ENCODE measurements at regions not wholly inside any gene's neighbourhood (a gene's known extent, or its start where the extent isn't known, plus 50 kb on each side); places are given as distances from the start of the nearest gene placed in this dataset.

GRCh38 chr14:42792166-42792565, 1185.5 kb downstream of the LRFN5 start:
- intact Hi-C loops (cut with micrococcal nuclease; ENCODE audit: unreplicated experiment), result no loop called here
- Histone ChIP-seq H3K4me1 (ENCODE audit: control insufficient read depth, insufficient read depth, low read length) (no peaks in the 10 kb centered on the region), H3K36me3 (ENCODE audit: control insufficient read depth, insufficient read depth, low read length) (no peaks in the 10 kb centered on the region), H3K4me3 (ENCODE audit: low read depth in 2 of 2, low read length in 2 of 2) (no peak overlapping the region), H3K27me3 (ENCODE audit: control insufficient read depth, insufficient read depth, low read length) (no peaks in the 10 kb centered on the region), H3K9me3 (ENCODE audit: control insufficient read depth, insufficient read depth, low read depth, low read length) (no peaks in the 10 kb centered on the region), H3K27ac (ENCODE audit: low read length) (no peak overlapping the region)
- DNase-seq (ENCODE audit: low read depth, low spot score), result no peak
- no TSS peak for BruUV-seq (replicated peaks)
- TF ChIP-seq SIN3A (IDR thresholded peaks at IDR 0.05; ENCODE audit: borderline replicate concordance, insufficient read depth, low read depth, low read length) (no peak), CTCF (IDR thresholded peaks at IDR 0.05) (no peak), TCF7L2 (IDR thresholded peaks at IDR 0.05; ENCODE audit: low read depth, low read length) (no peak), REST (IDR thresholded peaks at IDR 0.05; ENCODE audit: insufficient read depth in 1 of 2, low read depth in 2 of 2, low read length in 1 of 2) (no peak), POLR2AphosphoS5 (IDR thresholded peaks at IDR 0.05; ENCODE audit: low read depth, low read length) (no peak)
- POLR2A ChIA-PET, result no interaction called here
- no peak for ATAC-seq
- in situ Hi-C loops (cut with HindIII; ENCODE audit: low pct_unique_long_range_greater_than_20kb, low sequenced_read_pairs), result no loop called here
- CTCF ChIA-PET, result no interaction called here

- ChIA-PET POLR2A (no interaction called here), CTCF (no interaction called here)
- no peak for DNase-seq (ENCODE audit: low read depth, low spot score)
- TF ChIP-seq TCF7L2 (IDR thresholded peaks at IDR 0.05; ENCODE audit: low read depth, low read length), result no peak
- Histone ChIP-seq H3K36me3 (ENCODE audit: control insufficient read depth, insufficient read depth, low read length) (no peaks in the 10 kb centered on the region; the same call in 1 of the 2 replicates), H3K27me3 (ENCODE audit: control insufficient read depth, insufficient read depth, low read length) (no peaks in the 10 kb centered on the region), H3K9me3 (ENCODE audit: control insufficient read depth, insufficient read depth, low read depth, low read length) (peaks cover 3% of the 10 kb centered on the region; the same call in 1 of the 2 replicates), H3K4me3 (ENCODE audit: low read depth in 2 of 2, low read length in 2 of 2) (no peak overlapping the region), H3K4me1 (ENCODE audit: control insufficient read depth, insufficient read depth, low read length) (no peaks in the 10 kb centered on the region), H3K27ac (ENCODE audit: low read length) (no peak overlapping the region)
- intact Hi-C loops (cut with micrococcal nuclease; ENCODE audit: unreplicated experiment) (no loop called here), in situ Hi-C loops (cut with HindIII; ENCODE audit: low pct_unique_long_range_greater_than_20kb, low sequenced_read_pairs) (no loop called here)
- ATAC-seq, result no peak
- no TSS peak for BruUV-seq (replicated peaks)
Measured at GRCh38 chr14:42782754-42783153, 1176.1 kb downstream of the LRFN5 start.

GRCh38 chr14:42778984-42779383, 1172.3 kb downstream of the LRFN5 start:
- Histone ChIP-seq H3K27ac (ENCODE audit: low read length) (no peak overlapping the region), H3K36me3 (ENCODE audit: control insufficient read depth, insufficient read depth, low read length) (no peaks in the 10 kb centered on the region; the same call in 1 of the 2 replicates), H3K9me3 (ENCODE audit: control insufficient read depth, insufficient read depth, low read depth, low read length) (no peaks in the 10 kb centered on the region), H3K4me3 (ENCODE audit: low read depth in 2 of 2, low read length in 2 of 2) (no peak overlapping the region), H3K4me1 (ENCODE audit: control insufficient read depth, insufficient read depth, low read length) (no peaks in the 10 kb centered on the region), H3K27me3 (ENCODE audit: control insufficient read depth, insufficient read depth, low read length) (no peaks in the 10 kb centered on the region)
- ChIA-PET CTCF (no interaction called here), POLR2A (no interaction called here)
- intact Hi-C loops (cut with micrococcal nuclease; ENCODE audit: unreplicated experiment) (no loop called here), in situ Hi-C loops (cut with HindIII; ENCODE audit: low pct_unique_long_range_greater_than_20kb, low sequenced_read_pairs) (no loop called here)
- BruUV-seq (replicated peaks), result no TSS peak
- DNase-seq (ENCODE audit: low read depth, low spot score), result no peak
- no peak for ATAC-seq
- TF ChIP-seq SIN3A (IDR thresholded peaks at IDR 0.05; ENCODE audit: borderline replicate concordance, insufficient read depth, low read depth, low read length), result no peak
- no peak for TF ChIP-seq POLR2AphosphoS5 (IDR thresholded peaks at IDR 0.05; ENCODE audit: low read depth, low read length)
- TF ChIP-seq REST (IDR thresholded peaks at IDR 0.05; ENCODE audit: insufficient read depth in 1 of 2, low read depth in 2 of 2, low read length in 1 of 2), result no peak
- TF ChIP-seq CTCF (IDR thresholded peaks at IDR 0.05), result no peak
- TF ChIP-seq TCF7L2 (IDR thresholded peaks at IDR 0.05; ENCODE audit: low read depth, low read length), result no peak

Data from Panc1 (cell line).